RPMI8226 (cell line): ENCODE measurements at regions not wholly inside any gene's neighbourhood (a gene's known extent, or its start where the extent isn't known, plus 50 kb on each side); places are given as distances from the start of the nearest gene placed in this dataset.

Source experiments
- DNase-seq: peaks from one replicate; pipeline ENCODE4 v3.0.0-alpha.2; 2015

- peak; percentile 60 for DNase-seq
Measured at GRCh38 chr14:61894452-61895077, 132.3 kb downstream of the SNAPC1 start.

- DNase-seq: no peak
Measured at GRCh38 chr14:61897300-61897699, 135.1 kb downstream of the SNAPC1 start.

GRCh38 chr14:61898568-61898967 lies 136.3 kb downstream of the SNAPC1 start:
- no peak for DNase-seq

- no peak for DNase-seq
Measured at GRCh38 chr14:61899497-61899896, 137.3 kb downstream of the SNAPC1 start.

- DNase-seq: no peak
Measured at GRCh38 chr14:61904946-61905345, 142.7 kb downstream of the SNAPC1 start.

GRCh38 chr14:61911574-61911973 lies 149.4 kb downstream of the SNAPC1 start:
- DNase-seq: no peak

GRCh38 chr14:61918998-61919397 lies 156.8 kb downstream of the SNAPC1 start:
- DNase-seq: no peak

GRCh38 chr14:61923348-61923747 lies 161.1 kb downstream of the SNAPC1 start:
- DNase-seq: no peak

- peak; percentile 12 for DNase-seq
Measured at GRCh38 chr14:61925043-61925442, 162.8 kb downstream of the SNAPC1 start.

GRCh38 chr14:61925732-61926435 lies 163.7 kb downstream of the SNAPC1 start:
- no peak for DNase-seq

- no peak for DNase-seq
Measured at GRCh38 chr14:61927060-61927459, 164.8 kb downstream of the SNAPC1 start.

- no peak for DNase-seq
Measured at GRCh38 chr14:61927520-61927919, 165.3 kb downstream of the SNAPC1 start.

- no peak for DNase-seq
Measured at GRCh38 chr14:61928300-61928699, 166.1 kb downstream of the SNAPC1 start.

- no peak for DNase-seq
Measured at GRCh38 chr14:61928701-61929100, 166.5 kb downstream of the SNAPC1 start.

GRCh38 chr14:61929651-61930050 lies 167.4 kb downstream of the SNAPC1 start:
- DNase-seq: no peak

GRCh38 chr14:61930101-61930857 lies 168.1 kb downstream of the SNAPC1 start:
- no peak for DNase-seq

GRCh38 chr14:61932974-61933373 lies 170.8 kb downstream of the SNAPC1 start:
- no peak for DNase-seq

- DNase-seq: no peak
Measured at GRCh38 chr14:61934385-61934784, 172.2 kb downstream of the SNAPC1 start.

GRCh38 chr14:61939776-61940175 lies 177.6 kb downstream of the SNAPC1 start:
- DNase-seq: no peak

GRCh38 chr14:61940666-61941420 lies 178.6 kb downstream of the SNAPC1 start:
- no peak for DNase-seq

GRCh38 chr14:61941421-61942150 lies 179.4 kb downstream of the SNAPC1 start:
- no peak for DNase-seq

GRCh38 chr14:61948376-61948775 lies 186.2 kb downstream of the SNAPC1 start:
- DNase-seq: no peak

GRCh38 chr14:61950340-61950739 lies 188.1 kb downstream of the SNAPC1 start:
- DNase-seq: no peak
